DMS114 treated with DMSO at 0.1 percent for 48 hours (cell line): ENCODE measurements at regions not wholly inside any gene's neighbourhood (a gene's known extent, or its start where the extent isn't known, plus 50 kb on each side); places are given as distances from the start of the nearest gene placed in this dataset.
"Not testable (repeated sequence)": the region's sequence is repeated elsewhere in the genome, so short reads cannot be mapped to it uniquely, and the experiment has no call there.

ENCODE experiments used
- DNase-seq: peaks from one replicate; lab custom pipeline; 2025; ENCODE audit not compliant: unreplicated experiment; lab: John Stamatoyannopoulos, UW

- not testable (repeated sequence) for DNase-seq
Measured at GRCh38 chr10:23934023-23934422, 274.9 kb upstream of the KIAA1217 start.

DNA sequence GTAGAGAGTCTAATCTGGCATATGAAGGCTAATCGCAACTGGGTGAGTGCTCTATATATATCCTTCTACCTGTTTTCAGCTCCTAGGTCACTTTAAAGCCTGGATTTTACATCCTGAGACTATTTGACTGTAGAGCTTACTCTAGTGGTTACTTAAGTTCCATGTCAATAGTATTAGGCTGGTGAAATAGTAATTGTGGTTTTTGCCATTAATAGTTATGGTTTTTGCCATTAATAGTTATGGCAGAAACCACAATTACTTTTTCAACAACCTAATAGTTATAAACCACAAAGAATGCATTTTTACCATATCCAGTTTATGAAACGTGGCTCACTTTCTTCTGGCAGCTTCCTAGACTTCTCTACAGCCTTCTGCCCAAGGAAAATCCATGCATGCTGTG lies 263.1 kb upstream of the KIAA1217 start:
- no peak for DNase-seq

DNA sequence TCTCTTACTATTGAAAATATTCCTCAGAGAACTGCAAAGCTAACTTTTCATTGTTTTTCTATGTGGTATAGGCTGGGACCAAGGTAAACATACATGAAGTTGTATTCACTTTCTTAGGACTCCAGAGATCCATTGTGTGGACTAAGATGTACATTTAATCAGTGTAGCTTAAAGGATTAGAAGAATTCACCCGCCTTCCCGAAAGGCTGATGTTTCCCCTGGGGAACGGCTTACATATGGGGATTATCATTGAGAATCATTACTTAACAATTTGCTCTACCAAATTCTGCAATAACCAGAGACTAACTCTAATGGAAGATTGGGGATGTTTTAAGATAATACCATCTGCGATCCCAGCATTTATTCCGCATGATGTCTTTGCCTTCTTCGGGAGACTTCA lies 257.1 kb upstream of the KIAA1217 start:
- DNase-seq, result no peak

GRCh38 chr10:23955456-23956225 lies 253.3 kb upstream of the KIAA1217 start:
- DNase-seq, result no peak

DNA sequence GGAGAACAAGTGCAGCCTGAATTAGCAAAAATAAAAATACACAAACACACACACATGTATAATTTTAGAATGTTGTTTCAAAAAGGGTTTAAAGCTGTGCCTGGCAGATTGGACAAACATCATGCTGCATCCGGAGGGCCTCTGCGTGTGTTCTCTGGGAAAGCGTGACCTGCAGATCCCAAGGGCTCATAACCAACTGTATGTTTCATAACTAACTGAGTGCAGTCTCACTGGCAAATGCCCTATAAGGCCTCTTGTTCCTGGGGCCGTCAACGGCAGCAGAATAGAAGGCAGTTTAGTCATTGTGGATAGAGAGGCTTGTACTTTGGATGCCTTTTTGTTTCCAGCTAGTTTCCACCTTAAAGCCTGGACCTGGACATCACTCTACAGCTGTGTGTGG lies 243.8 kb upstream of the KIAA1217 start:
- DNase-seq, result no peak

- DNase-seq, result no peak
Measured at GRCh38 chr10:23965880-23966279, 243.1 kb upstream of the KIAA1217 start.

- no peak for DNase-seq
Measured at GRCh38 chr10:23966504-23967051, 242.4 kb upstream of the KIAA1217 start.

GRCh38 chr10:23968301-23968700 lies 240.6 kb upstream of the KIAA1217 start:
- DNase-seq, result no peak

DNA sequence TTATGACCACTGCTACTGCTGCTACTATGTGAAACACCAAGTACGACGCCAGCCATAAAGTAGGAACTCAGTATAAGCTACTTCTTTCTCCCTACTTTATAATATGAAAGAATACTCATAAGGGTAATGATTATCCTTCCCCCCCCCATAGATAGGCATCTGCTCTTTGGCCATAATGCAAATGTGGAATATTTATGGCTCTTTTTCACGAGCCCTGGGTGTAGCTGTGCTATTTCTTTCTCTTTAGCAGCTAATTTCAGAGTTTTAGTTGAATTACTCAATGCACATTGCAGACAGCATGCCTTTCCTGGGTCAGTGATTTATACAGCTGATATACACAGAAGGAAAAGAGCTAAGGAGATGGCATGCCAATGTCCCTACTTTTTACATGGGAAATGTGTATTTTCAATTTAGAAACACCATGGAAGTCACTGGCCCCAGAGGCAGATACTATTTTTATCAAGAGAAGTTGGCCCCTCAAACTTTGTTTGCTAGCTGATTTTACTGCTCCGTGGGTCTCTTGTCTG lies 234.1 kb upstream of the KIAA1217 start:
- no peak for DNase-seq

DNA sequence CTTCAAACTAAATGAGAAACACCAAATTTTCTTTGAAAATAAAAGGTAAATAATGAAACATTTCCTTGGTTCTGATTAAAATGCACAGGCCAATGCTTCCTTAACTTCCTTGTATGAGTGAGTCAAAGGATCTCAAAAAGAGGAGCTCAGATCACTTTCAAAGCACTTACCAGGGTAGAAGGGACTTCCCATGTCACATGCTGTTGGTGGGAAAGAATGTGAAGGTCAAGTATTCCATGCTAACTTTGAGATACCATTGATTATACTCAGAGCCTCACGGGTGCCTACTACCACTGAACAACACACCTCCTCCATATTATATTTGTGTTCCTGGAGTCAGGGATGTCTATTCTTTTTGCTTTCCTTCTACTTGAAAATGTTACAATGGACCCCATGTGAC lies 233.5 kb upstream of the KIAA1217 start:
- DNase-seq, result no peak

GRCh38 chr10:23976275-23976674 lies 232.7 kb upstream of the KIAA1217 start:
- no peak for DNase-seq

DNA sequence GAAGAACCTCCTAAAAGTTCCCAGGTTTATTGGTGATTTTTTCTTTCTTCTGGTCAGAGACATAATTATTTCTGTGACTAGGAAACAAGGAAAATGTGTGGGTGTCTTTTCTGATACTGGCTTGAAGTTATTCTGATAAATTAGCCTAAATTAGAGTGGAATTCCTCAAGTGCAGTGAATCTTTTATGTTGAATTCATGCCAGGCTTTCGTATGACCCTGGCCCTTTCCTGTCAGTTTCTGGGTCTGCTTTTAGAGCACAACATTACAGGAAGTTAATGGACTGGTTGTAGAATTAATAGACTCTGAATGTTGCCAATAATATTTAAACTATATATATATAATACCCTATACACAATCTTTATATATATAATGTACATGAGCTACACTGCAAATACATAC lies 230.6 kb upstream of the KIAA1217 start:
- DNase-seq, result no peak

DNA sequence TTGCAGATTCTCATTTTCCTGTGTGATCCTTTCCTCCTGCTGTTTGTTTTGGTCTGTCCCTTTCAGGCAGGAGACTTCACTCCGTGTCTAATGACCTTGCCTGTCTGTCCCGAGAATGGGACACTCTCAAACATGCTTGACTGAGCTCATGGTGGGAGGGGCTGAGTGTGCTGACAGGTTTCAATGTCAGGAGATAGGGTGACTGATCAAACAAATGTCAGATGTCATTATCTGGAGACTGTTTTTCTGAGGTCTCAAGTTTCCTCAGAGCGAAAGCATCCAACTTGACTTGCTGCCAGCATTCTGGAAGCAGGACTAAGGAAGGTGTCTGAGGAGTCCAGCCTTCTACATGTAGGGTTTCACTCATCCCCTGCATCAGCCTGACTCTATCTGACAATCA lies 228.8 kb upstream of the KIAA1217 start:
- no peak for DNase-seq

GRCh38 chr10:23981520-23982309 lies 227.2 kb upstream of the KIAA1217 start:
- DNase-seq, result no peak

DNA sequence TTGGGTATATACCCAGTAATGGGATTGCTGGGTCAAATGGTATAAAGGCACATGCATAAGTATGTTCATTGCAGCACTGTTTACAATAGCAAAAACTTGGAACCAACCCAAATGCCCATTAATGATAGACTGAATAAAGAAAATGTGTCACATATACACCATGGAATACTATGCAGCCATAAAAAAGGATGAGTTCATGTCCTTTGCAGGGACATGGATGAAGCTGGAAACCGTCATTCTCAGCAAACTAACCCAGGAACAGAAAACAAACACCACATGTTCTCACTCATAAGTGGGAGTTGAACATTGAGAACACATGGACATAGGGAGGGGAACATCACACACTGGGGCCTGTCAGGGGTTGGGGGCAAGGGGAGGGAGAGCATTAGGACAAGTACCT lies 224.5 kb upstream of the KIAA1217 start:
- DNase-seq, result not testable (repeated sequence)

- no peak for DNase-seq
Measured at GRCh38 chr10:23988006-23988405, 220.9 kb upstream of the KIAA1217 start.

DNA sequence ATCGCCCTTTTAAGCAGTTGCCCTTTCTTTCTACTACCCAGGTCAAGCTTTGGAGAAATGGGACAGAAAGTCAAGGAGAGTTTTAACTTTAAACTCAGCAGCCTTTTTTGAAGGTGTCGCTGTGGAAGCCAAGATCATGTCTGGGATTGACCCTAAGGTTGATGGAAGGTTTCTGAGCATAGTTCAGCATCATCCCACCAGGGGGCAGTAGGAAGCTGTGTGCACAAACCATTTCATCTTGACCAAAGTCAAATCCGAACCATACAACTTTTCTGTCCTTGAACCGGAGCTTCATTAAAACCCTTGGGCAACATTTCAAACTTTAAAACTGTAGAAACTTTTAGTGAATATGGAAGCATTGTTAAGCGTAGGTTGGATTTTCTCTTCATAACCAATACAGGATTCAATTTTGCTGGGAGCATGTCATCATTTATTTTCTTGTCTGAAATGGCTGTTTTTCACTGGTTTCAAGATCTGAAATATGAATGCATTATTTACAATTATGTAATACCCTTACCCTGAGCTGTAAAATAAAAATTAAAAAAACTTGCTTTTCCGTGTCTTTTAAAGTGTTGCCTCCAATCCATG lies 214.4 kb upstream of the KIAA1217 start:
- DNase-seq, result peak; percentile 25

DNA sequence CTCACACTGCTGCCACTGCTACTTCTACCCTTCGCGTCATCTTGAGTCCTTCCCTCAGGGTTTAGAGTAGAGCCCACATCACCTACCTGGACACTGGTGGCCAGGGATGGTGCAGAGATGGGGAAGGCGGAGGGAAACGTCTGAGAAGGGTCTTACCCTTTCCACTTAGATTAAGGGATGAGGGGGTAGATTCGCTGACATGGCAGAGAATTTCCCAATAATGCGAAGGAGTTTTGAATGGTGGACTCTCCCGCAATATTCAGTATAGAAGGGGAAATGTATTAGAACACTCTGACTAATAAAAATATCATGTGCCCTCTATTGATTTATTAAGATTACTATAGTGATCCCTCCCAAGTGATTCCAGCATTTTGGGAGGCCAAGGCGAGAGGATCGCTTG lies 209.5 kb upstream of the KIAA1217 start:
- no peak for DNase-seq

DNA sequence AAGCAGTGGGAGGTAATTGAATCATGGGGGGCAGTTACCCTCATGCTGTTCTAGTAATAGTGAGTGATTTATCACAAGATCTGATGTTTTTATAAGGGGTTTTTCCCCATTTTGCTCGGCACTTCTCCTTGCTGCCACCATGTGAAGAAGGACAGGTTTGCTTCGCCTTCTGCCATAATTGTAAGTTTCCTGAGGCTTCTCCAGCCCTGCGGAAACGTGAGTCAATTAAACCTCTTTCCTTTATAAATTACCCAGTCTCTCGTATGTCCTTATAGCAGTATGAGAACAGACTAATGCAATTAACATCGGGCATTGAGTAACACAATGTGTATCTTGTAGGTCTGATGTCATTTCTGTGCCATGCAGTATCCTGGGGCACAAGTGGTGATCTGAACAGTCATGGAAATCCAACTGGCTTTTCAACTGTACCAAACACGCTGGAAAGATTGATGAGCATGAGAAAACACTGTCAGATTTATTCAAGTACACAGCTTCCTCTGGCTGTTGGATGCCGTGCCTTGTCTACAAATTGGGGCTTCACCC lies 208.6 kb upstream of the KIAA1217 start:
- no peak for DNase-seq

DNA sequence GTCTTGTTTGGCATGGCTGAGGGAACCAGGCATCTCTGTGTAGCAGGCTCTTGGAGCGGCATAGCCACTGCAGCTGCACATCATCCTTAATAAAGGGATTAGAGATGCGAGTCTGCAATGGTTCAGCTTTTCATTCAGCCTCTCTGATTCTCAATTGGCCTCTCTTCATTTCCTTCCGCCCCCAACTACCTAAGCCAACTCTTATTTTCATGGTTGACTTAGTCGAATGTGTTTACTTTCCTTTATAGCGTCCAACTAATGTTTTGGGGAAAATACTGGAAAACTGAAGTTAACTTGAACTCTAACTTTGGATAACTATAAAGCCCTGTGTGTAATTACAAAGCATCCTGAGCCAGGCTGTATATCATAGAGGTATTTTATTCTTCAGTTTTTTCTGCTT lies 202.2 kb upstream of the KIAA1217 start:
- DNase-seq, result no peak

DNA sequence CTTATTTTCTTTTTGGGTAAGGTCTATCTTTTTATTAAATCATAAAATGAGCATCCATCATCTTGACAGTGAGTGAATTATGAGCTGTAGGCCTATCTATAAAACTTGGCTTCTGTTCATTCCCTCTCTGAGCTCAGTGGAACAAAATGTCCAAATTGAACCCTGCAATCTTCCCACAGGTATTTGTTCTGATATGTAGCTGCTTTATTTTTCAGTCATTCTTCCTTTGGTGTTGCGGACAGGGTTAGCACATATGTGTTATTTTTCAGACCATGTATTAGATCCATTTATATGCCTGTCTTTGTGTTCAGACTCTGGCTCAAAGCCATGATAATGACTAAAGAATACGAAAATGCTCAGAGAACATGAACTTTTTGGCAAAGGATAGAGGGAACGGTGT lies 201.6 kb upstream of the KIAA1217 start:
- no peak for DNase-seq
